SHP77 (cell line): ENCODE measurements at regions not wholly inside any gene's neighbourhood (a gene's known extent, or its start where the extent isn't known, plus 50 kb on each side); places are given as distances from the start of the nearest gene placed in this dataset.

Experiments
- DNase-seq, 2 experiments: peaks; one replicate each; lab custom pipeline; 2025; lab: John Stamatoyannopoulos, UW

- no peak for DNase-seq
These were observed 73.4 kb downstream of the NTMT2 start for GRCh38 chr1:170219163-170219562.

- DNase-seq = no peak
These were observed 75.3 kb downstream of the NTMT2 start for GRCh38 chr1:170221031-170221430.

- no peak for DNase-seq
These were observed 75.7 kb downstream of the NTMT2 start for GRCh38 chr1:170221495-170221894.

GRCh38 chr1:170224469-170224868 is 78.7 kb downstream of the NTMT2 start:
- DNase-seq = no peak

DNA sequence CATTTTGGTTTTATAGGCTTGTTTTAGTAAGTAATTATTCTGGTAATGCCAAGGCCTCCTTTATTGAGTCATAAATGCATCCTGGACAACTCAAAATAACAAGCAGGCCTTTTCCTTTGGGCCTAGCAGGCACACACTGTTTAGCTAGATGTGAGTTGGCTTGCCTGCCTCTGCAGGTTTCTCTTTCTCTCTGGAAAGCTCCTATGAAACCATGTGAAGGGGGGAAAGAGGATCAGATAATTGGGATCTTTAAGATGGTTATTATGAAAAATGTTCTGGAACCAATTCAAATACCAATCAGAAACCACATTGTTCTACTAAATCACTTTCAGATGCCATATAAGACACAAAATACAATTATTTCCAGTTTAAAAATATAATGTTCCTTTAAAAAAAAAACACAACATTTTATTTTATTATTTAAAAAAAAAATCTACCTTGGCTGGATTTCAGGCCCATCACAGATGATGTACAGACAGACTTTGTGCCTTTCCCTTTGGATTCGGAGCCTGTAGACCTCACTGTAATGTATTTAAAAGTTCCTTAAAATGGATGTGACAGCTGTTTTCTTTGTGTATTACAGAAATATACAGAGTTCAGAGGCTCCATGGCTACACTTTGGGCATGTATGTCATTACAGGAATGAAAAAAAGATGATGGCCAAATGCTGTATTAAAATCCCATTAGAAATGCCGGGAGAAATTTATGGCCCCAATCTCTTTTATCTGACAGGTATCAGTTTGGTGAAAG is 80.2 kb downstream of the NTMT2 start:
- DNase-seq = no peak

GRCh38 chr1:170226767-170227166 is 81.0 kb downstream of the NTMT2 start:
- DNase-seq = no peak

DNA sequence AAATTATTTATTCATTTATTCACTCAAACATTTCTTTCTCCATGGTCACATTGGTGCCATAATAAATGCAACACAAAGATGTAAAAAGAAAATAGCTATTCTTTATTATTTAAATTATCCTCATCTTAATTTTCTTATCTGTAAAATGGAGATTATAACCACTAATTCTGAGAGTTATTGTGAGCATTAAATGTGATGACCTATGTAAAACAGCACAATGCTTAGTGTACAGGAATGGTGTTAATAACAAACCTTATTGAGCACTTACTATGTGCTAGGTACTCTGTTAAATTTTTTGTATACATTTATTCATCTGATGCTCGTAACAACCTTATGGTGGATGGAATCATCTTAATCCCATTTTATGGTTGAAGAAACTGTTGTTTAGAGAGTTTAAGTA is 84.6 kb downstream of the NTMT2 start:
- no peak for DNase-seq

DNA sequence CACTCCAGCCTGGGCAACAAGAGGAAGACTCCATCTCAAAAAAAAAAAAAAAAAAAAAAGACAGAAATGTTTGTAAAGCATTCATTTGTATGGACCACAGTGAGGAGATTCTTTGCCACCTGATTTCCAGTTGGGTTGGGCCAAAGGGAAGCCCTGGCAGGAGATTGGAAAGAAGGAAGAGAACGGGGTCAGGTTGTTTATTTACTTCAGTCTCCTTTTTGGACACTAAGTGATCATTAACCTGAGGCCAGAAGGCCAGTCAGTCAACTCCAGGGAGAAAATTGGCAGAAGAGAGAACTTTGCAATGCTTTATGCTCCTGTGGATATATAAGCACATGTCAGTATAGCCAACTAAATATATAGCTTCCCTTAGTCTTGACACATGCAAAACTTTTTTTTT is 85.9 kb downstream of the NTMT2 start:
- no peak for DNase-seq

- DNase-seq = no peak
These were observed 93.1 kb downstream of the NTMT2 start for GRCh38 chr1:170238704-170239391.

DNA sequence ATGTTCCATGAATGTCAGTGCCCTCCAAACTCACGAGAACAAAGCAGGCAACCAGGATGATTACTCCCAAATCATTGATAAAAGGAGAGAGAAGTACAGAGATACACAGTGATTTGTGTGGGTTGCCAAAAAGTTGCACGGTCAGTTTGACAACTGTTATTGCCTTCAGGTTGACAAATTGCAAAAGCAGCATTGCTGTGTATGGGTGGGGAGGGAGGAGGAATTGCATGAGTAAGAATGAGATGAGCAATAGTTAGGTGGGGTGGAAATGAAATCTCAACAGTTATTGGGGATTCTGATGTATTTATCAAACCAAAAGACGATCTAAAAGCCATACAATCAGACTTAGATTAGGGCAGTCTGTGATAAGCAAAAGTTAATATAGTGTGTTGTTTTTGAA is 93.7 kb downstream of the NTMT2 start:
- DNase-seq = no peak

DNA sequence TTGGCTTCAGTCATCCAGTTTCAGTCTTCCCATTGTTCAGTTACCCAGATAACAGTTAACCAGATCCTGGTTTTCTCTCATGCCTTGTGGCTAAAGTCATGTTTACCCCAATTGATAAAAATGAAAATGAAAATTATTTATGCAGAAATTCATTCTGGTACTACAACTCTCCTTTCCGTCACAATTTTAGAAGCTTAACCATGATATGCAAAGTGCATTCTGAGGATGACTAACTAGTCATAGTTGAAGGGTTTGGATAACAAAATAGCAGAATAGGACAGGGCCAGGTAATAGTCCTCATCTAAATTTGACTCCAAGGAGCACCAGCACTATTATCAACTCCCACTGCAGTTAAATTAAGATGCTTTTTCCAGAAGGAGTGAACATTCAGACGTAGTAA is 94.7 kb downstream of the NTMT2 start:
- no peak for DNase-seq

GRCh38 chr1:170241266-170241851 is 95.6 kb downstream of the NTMT2 start:
- no peak for DNase-seq

- DNase-seq = no peak
These were observed 102.2 kb downstream of the NTMT2 start for GRCh38 chr1:170247751-170248521.

DNA sequence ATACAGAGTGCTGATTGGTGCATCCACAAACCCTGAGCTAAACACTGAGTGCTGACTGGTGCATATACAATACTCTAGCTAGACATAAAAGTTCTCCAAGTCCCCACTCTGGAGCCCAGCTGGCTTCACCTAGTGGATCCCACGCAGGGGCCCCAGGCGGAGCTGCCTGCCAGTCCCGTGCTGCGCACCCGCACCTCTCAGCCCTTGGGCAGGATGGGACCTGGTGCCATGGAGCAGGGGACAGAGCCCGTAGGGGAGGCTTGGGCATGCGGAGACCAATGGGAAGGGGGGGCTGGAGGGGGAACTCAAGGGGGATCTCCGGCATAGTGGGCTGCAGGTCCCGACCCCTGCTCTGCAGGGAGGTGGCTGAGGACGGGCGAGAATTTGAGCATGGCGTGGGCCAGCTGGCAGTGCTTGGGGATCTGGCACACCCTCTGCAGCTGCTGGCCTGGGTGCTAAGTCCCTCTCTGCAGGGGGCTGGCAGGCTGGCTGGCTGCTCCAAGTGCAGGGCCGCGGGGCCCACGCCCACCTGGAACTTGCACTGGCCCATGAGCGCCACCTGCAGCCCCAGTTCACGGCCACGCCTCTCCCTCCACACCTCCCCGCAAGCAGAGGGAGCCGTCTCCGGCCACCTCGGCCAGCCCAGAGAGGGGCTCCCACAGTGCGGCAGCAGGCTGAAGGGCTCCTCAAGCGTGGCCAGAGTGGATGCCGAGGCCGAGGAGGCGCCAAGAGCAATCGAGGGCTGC is 104.9 kb downstream of the NTMT2 start:
- DNase-seq = no peak

GRCh38 chr1:170252851-170253579 is 107.3 kb downstream of the NTMT2 start:
- DNase-seq = no peak

GRCh38 chr1:170254371-170254770 is 108.6 kb downstream of the NTMT2 start:
- DNase-seq = no peak

DNA sequence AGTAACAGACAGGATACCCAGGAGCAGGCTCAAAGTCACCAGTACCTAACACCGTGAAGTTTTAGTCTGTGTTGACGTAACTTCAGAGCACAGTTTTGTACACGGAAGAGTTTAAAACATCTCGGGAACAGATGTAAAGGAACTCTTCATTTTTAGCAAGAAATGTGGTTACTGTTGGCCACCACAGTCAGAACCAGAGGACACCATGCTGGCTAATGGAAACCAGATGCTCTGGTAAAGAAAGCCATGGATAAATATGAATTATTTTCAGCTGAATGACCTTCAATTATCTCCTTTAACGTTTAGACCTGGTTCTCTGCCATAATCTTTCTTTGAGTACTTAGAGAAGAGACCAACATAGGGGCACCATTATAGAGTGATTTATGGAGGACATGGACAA is 115.9 kb downstream of the NTMT2 start:
- no peak for DNase-seq

- DNase-seq = no peak
These were observed 116.6 kb downstream of the NTMT2 start for GRCh38 chr1:170262276-170262939.

DNA sequence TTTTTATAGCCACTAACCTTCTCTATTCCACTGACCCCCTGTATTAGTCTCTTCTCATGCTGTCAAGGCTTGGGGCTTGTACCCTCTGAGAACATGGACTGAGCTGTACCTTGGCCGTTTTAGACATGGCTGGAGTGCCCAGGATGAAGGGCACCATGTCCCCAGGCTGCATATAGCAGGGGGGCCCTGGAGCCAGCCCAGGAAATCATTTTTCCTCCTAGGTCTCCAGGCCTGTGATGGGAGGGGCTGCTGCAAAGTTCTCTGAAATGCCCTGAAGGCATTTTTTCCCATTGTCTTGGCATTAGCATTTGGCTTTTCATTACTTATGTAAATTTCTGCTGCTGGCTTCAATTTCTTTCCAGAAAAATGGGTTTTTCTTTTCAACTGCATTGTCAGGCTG is 119.5 kb downstream of the NTMT2 start:
- DNase-seq = no peak

GRCh38 chr1:170267317-170267716 is 121.6 kb downstream of the NTMT2 start:
- no peak for DNase-seq
